ENCODE measurements at regions not wholly inside any gene's neighbourhood (a gene's known extent, or its start where the extent isn't known, plus 50 kb on each side); places are given as distances from the start of the nearest gene placed in this dataset.

DNA sequence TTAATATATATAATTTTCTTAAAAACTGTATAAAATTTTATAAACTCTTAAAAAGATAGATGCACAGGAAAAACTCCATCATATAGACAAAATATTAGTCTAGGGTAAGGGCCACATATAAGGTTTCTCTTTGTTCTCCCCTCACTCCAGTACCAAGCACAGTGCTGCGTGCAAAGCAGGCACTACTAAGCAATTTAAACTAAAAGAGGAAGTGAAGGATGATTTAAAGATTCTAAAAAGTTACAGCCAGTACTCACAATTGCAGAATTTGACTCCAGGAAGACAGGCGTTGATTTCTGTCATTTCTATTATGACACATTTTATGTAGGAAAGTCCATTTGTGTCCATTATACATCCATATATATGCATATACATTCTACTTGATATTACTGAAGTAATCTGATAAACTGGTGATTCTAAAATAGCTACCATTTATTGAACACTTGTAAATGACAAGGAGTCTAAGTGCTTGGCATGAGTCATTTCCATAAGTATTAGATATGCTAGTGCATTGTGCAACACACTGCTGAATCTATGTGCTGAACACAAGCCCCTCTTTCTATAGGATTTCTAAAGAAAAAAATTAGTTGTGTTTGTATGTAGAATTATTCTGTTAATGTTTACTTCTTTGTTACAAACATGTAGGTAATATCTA, 785.5 kb upstream of the ARRDC4 start:
- DNase-seq = no peak

DNA sequence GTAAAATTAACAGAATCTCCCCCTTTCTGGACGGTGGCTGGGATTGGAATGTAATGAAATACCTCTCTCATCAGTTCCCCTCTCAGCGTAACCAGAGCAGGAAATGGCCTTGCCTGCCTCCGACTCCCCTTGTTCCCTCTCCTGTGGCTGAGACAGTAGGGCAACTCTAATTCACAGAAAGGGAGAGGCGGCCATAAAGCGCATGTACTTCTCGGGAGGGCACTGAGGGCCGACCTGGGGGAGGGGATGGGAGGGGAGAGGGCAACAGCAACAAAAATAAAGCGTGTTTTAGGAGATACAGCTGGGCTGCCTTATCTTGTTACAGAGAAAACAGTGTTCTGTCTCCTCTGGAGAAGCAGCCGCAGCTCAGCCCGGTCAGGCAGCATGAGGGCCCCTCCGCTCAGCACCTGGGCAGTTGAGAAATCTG, 783.3 kb upstream of the ARRDC4 start:
- peak; percentile 86 for DNase-seq

DNA sequence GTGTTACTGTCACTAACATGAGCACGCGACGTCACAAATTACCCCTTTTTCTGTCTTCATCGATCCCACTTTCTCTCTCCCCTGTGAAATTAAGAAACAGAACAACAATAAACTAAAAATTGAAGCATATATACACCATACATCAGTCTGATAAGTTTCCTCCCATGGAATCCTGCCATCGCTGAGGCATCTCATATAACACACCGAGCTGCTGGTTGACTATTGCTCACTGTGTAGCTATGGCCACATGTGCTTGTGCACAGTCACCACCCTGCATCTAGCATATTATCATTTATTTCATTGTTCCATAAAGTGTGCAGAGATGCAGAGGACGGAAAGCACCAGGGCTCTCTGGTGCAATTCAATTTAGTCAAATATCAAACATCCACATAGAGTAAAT, 777.9 kb upstream of the ARRDC4 start:
- no peak for DNase-seq

DNA sequence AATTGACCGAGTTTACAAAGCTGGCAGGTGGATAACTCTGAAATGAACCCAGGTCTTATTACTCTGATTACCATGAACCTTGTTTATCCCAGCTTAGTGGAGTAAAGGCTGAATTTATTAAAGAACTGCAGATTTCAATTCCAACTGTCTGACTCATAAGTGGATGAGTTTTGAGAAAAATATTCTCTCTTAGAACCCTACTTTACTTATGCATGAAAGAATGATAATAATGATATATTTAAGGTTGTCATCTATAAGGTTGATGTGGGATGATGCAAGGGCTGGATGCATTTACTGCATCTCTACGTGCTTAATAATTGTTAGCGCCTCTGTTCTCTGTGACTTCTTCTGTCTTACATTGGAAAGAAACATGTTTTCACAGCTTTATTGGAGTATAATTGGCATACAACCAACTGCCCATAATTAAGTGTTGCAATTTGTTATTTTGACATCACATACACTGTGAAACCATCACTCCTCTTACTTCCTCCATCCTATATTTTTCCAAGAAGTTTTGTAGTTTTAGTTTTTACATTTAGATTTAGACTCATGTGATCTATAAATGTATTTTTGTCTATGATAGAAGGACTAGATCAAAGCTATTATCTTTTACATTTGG, 771.2 kb upstream of the ARRDC4 start:
- DNase-seq = no peak

DNA sequence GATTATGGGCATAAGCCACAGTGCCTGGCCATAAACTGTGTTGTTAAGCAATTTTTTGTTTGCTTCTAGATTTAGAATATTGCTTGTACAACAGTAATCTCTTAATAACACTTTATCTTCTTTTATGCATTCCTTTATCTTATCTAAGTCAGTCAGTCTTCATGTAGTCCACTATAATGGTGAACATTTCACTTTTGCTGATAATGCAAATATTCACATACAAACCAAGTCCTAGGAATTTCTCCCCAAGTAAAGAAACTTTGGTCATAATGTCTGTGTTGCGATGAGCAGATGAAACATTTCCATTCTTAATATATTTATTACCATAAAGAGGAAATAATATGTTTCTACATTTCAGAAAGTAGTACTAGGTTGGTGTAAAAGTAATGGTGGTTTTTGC, 765.8 kb upstream of the ARRDC4 start:
- DNase-seq = no peak

DNA sequence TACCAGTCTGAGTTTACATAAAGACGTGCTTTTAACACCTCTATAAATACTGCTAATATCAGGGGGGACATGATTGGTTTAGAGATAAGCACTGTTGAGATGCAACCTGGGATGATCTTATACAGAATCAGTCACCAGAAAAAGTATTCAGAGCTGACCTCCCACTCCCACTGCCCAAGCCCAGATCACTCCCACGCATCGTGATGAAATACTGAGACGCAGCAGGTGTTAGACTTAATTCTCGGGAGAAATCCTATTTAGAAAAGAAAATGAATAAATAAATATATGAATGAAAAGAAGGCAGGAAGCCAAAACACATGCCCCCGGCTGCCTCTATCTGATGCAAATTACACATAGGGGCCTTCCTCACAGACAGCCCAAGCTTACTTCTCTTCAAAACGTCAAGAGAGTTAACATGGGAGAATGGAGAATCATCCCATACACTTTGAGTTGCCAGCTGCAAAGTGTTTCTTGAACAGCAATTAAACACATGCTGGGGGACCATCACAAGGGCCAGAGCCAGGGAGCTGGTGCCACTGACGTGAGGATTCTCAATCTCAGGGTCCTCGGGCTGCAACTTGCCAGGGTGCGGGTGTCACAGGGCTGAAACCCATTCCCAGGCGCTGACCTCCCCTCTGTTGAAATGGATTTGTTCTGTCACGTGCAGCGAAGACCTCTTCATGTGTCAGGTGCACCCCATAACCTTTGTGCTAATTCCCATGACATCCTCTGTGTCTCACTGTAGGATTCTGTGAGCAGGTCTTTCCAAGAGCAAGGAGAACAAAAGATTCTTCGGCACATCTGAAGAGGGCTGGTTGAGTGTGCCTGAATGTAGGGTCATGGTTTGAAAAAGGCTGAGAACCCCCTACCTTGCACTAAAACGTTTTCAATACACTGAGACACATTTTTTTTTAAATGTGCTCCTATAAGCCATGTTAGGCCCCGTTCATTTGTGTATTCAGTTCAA, 764.2 kb upstream of the ARRDC4 start:
- peak; percentile 43 for DNase-seq

DNA sequence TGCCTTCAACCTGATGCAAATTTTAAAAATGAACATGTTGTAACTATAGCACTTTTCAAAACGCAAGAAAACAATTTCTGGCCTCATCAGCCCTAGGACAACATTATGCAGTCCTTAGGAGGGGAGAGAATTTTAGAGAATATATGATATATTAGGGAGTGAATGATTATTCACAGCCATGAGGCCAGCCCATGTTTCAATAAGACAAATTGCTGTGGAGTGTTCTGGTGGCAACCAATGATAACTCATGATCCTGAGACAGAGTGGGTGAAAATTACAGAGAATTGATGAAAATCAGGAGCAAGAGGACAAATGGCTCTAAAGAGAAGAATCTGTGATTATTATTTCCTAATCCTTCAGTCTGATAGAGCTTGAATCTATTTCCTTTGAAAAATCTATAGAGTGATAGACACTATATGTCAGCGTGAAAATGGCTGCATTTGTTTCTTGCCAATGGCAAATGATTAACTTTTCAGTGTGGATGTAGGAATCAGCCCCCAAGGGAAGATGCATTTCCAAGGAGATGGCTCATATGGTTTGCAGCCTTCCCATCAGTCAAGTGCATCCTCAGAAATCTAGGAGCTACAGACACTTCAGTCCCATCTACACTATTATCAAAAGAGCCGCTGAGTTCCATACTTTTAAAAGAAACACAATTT, 761.0 kb upstream of the ARRDC4 start:
- no peak for DNase-seq

DNA sequence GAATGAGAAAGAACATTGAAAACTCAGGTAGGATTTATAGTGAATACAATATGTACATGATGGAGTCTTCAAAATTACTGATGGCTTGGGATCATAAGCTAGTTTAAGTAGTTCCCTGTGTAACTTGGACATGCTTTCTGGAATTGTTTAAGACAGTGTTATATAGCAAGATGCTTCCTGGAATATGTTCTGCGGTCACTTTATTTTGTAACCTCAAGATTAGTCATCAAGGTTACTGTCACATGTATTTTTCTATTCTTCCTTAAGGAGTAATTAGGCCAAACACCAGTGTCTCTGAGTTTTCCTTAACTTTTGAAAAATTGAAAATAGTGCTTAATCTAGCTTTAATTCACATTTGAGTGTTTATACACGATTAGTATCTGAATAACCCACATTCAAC, 760.3 kb upstream of the ARRDC4 start:
- DNase-seq = no peak

DNA sequence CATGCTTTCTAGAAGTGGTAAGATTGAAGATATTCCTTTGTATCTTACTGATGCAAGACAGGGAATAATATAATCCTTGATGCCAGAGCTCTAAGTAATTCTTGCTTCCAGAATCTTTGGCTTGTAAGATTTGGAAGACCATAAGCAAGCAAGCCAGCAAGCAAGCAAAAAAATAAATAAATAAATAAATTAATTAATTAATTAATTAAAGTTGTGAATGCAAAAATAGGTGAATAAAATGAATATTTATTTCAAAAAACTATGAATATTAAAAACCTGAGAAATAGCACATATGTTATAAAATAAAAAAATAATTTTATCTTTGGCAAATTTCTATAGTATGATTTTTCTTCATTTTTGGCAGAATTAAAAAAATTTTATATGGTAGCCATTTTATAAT, 750.2 kb upstream of the ARRDC4 start:
- no peak for DNase-seq

DNA sequence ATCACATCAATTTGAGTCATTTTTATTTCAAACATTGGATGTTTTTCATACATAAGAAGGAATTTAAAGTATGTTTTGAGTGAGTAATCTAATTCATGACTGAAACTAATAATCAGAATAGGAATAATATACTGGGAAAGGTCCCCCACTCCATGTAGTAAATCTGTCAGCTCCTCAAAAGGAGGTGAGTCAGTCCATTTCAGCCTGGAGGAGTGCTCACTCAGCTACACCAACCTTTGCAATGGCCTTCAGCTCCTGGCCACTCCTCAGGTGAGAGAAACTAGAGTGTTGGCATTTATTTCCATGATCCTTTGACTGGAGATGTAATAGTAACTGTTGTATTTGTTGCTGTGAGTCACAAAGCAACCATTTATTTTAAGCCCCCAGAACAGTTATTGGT, 744.9 kb upstream of the ARRDC4 start:
- DNase-seq = no peak

DNA sequence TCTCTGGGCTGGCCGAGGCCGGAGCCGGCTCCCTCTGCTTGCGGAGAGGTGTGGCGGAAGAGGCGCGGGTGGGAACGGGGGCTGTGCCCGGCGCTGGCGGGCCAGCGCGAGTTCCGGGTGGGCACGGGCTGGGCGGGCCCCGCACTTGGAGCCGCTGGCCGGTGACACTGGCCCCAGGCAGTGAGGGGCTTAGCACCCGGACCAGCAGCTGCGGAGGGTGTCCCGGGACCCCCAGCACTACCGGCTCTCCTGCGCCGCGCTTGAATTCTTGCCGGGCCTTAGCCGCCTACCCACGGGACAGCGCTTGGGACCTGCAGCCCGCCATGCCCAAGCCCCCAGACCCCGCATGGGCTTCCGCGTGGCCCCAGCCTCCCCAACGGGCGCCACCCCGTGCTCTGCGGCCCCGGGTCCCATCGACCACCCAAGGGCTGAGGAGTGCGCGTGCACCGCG, 736.3 kb upstream of the ARRDC4 start:
- DNase-seq = no peak

DNA sequence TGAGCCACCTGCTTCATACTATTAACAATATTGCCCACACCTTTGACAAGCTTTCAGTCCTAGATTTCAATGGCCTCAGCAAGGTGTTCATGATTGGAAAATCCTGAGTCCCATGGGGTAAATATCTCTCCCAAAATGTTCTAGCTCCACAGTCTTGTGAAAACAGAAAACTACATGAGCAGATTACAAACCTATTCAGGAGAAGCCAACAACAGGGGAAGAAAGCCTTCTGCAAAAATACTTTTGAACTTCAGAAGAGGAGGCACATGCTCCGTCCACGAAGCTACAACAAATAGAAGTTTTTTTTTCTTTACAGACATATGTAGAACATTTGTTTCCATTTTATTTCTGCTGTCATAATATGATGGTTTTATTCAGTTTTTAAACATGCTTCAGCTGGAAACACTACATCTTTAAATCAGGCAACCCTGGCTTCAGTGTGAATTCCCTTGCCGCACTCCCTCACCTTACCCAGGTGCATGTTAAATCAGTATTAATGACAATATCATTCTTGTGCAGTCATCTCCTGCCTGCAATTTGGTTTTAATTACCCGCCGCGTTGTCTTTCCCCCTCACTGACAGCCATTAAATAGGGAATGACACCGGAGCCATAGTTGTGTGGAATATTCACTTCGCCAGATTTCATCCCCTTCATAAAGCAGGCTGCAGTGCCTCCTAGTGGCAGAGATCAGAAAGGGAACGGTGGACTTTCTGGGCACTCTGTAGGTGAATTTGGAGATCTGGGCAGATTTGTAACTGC, 725.5 kb upstream of the ARRDC4 start:
- DNase-seq = peak; percentile 94

DNA sequence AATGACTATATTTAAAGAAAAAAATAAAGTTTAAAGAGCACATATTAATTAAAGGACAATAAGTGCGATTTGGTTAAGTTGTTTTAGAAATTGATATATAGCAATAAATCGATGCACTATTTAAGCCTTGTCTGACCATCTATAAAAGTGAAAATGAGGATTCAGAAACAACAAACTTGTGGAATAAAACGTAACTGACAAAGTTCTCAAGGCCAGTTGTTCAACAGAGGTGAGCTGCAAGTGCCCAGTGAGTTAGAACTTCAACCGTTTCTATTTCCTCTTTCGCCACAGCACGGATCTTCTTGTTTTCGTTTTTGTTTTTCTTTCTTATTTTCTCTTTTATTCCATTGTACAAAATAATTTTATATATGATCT, 724.9 kb upstream of the ARRDC4 start:
- DNase-seq = no peak

DNA sequence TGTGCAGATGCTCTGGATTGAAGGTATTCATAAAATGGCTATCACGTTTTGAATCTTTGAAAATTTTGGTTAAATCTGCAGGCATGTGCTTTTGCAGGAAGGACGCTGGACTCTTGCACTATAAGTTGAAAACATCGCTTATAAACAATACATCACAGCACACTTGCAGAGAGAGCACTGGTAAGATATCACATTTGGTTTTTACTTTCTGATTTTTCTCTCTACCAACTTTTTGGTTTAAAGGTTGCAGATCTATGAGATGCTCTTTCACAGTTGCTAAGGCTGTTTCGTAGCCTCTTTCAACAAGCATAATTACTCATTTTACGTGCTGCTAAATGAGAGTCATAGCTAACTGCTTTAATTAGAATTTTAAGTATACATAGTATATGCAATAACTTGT, 724.4 kb upstream of the ARRDC4 start:
- peak; percentile 28 for DNase-seq

DNA sequence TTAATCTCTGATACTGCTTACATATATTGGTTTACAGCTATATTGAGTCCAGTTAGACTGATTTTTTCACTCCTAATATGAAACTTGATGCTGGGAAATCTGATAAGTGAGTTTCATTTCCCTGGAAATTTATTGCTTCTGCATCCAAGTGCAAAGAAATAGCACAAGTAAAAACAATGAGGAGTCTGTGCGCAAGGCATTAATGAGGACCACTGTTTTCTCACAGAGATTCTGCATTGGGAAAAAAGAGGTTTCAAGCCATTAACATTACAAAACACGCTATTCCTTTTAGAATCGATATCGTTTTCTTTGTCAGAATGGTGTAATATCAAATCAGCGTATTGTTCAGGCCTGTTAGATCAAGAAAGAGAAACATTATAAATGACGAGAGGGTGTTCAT, 723.3 kb upstream of the ARRDC4 start:
- DNase-seq = peak; percentile 49

DNA sequence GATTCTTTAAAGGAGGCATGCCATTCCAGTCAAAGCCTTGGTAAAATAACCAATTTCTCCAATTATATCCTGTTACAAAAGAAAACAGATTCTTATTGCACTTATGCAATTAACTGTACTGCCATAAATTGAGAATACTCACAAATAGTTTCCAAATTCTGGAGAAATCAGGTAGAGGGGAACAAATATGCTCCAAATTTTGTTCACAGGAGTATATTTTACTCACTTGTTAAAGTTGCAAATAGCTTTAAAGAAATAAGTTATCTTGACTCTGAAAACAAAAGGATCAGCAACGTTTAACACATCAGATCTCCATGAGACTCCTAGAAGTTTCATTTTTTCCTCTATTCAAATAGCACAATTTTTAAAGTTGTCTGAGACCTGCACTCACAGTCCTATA, 712.1 kb upstream of the ARRDC4 start:
- DNase-seq = no peak

DNA sequence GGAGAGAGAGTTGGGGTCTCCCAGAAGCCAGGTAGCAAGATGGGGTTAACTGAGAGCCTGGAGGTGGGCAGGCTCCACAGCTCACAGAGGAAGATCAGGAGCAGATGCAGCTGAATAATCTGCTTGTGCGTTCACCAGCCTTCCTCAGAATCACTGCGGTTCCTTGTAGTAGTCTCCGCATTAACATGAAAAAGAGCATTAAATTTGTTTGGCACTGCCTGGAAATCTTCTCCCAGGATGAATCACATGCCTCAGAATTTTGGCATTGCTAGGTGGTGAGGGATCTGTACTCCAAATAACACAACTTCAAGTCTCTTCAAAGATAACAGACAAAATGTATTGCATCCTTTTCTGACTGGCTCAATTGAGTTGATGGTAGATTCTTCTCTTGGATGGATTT, 700.6 kb upstream of the ARRDC4 start:
- DNase-seq = no peak

DNA sequence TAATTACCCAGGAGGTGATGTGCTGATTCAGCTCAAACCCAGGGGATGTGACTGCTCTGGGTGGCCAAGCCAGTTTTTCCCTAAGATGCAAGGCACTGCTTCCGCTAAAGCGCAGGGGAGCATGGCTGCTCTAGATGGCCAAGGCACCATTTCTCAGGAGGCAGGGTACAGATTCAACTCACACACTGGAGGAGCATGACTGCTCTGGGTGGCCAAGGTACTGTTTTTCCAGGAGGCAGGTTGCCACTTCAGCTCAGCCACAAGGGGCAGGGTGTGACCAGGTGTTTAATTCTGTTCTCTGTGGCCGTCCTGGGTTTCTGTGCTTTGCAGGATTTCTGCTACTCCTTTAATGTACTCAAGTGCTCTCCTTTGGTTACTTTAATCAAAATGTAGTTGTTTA, 659.3 kb upstream of the ARRDC4 start:
- no peak for DNase-seq

DNA sequence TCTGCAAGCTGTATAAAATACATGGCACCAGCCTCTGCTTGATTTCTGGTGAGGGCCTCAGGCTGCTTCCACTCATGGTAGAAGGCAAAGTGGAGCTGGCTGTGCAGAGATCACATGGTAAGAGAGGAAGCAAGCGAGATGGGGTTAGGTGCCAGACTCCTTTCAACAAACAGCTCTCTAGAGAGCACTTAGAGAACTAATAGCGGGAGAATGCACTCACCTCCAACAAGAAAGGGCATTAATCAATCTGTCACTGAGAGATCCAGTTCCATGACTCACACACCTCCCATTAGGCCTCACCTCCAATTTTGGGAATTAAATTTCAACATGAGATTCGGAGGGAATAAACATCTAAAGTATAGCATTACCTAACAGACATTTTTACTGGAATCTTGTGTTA, 644.1 kb upstream of the ARRDC4 start:
- no peak for DNase-seq

DNA sequence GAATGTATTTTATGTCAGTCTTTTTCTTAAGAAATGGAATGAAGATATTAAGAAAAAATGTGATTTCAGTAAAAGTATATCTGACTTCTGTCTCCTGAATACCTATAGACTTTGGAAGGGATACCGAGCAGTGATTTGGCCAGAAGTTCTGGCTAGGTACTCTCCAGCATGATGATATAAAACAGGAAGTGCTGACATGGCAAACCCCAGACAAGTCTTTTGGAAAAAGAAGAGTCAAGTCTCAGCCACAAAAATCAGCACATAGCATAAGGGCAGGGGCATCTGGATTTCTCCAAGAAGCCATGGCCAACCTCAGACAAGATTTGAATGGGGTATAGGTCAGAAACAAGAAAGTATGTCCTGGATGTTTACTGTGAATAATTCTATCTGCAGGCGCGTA, 643.3 kb upstream of the ARRDC4 start:
- DNase-seq = no peak

DNA sequence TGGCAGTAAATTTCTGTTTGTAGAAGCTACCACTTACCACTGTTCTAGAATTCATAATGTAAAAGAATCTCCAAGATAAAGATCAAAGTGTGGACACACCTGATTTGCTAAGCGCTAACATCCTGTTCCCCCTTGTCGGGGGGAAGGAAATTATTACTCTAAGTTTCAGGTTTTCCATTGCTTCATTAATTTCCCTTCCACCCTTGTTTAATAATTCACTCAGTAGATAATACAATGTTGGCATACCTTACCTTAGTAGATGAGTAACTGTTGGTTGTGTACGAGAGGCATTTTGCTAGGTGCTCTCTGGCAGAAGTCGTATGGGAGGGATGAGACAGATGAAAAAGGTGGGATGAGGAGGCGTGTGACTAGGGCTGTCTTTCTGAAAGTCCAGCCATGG, 641.2 kb upstream of the ARRDC4 start:
- peak; percentile 73 for DNase-seq

DNA sequence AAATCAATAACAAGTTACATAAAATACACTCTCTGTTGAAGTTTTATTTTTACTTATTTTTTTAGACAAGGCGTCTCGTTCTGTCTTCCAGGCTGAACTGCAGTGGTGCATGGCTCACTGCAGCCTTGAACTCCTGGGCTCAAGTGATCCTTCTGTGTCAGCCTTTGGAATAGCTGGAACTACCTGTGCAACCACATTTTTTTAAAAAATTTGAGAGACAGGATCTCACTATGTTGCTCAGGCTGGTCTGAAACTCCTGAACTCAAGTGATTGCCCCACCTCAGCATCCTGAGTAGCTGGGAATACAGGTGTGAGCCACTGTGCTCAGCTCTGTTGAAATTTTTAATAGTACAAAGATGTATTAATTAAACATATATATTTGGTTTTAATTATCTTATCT, 614.3 kb upstream of the ARRDC4 start:
- no peak for DNase-seq
